Osteoblast (primary cell): ENCODE measurements at regions not wholly inside any gene's neighbourhood (a gene's known extent, or its start where the extent isn't known, plus 50 kb on each side); places are given as distances from the start of the nearest gene placed in this dataset.

Source experiments
- DNase-seq: peaks from one replicate; pipeline ENCODE4 v3.0.0; 2011; ENCODE audit warnings: low spot score, mixed read lengths; ENCODE audit not compliant: insufficient read length; ENCODE audit errors: missing footprints
- H2AFZ ChIP-seq: 2 replicates; pipeline ENCODE4 v1.6.0; 2011; ENCODE audit warnings: mild to moderate bottlenecking, low read length
- H3K27ac ChIP-seq: 2 replicates; pipeline ENCODE4 v1.5.1; 2011; ENCODE audit warnings: mild to moderate bottlenecking, low read depth, low read length, moderate library complexity
- H3K27me3 ChIP-seq: 2 replicates; pipeline ENCODE4 v1.6.0; 2012; ENCODE audit warnings: mild to moderate bottlenecking, control low read depth, inconsistent platforms, low read length, moderate library complexity; ENCODE audit not compliant: insufficient read depth
- H3K36me3 ChIP-seq: 2 replicates; pipeline ENCODE4 v1.5.1; 2011; ENCODE audit warnings: mild to moderate bottlenecking, low read length, control low read depth, moderate library complexity; ENCODE audit not compliant: insufficient read depth
- H3K4me1 ChIP-seq: 2 replicates; pipeline ENCODE4 v1.5.1; 2011; ENCODE audit warnings: mild to moderate bottlenecking, low read length, control low read depth, moderate library complexity; ENCODE audit not compliant: insufficient read depth
- H3K4me2 ChIP-seq: 2 replicates; pipeline ENCODE4 v1.6.0; 2011; ENCODE audit warnings: mild to moderate bottlenecking, low read length; ENCODE audit not compliant: insufficient read depth
- H3K4me3 ChIP-seq: fragments of 200-600 bp; sonication (generic); 3 replicates; pipeline ENCODE4 v1.5.1; 2012; ENCODE audit warnings: mild to moderate bottlenecking, low read length, inconsistent platforms; ENCODE audit not compliant: insufficient read depth
- H3K79me2 ChIP-seq: 2 replicates; pipeline ENCODE4 v1.6.0; 2012; ENCODE audit warnings: mild to moderate bottlenecking, low read length, control low read depth, inconsistent platforms; ENCODE audit not compliant: insufficient read depth
- H3K9me3 ChIP-seq: 2 replicates; pipeline ENCODE4 v1.5.1; 2011; ENCODE audit warnings: low read depth, low read length, control low read depth
- H4K20me1 ChIP-seq: 2 replicates; pipeline ENCODE4 v1.6.0; 2012; ENCODE audit warnings: mild to moderate bottlenecking, low read length, control low read depth; ENCODE audit not compliant: insufficient read depth
- CTCF ChIP-seq: IDR thresholded peaks from 2 replicates; pipeline ENCODE4 v1.5.1; 2011; ENCODE audit warnings: mild to moderate bottlenecking, low read depth, low read length, moderate library complexity; ENCODE audit errors: extremely low read depth

GRCh38 chr12:61915420-61915819 lies 344.8 kb upstream of the USP15 start:
- H2AFZ ChIP-seq = no peak overlapping the region
- H3K4me1 ChIP-seq = no peaks in the 10 kb centered on the region
- no peaks in the 10 kb centered on the region for H3K36me3 ChIP-seq
- no peak for TF ChIP-seq CTCF
- no peak overlapping the region for H3K4me3 ChIP-seq
- H3K4me2 ChIP-seq = no peak overlapping the region
- no peaks in the 10 kb centered on the region for H3K27me3 ChIP-seq
- H3K79me2 ChIP-seq = no peaks in the 10 kb centered on the region
- no peak for DNase-seq
- H4K20me1 ChIP-seq = no peaks in the 10 kb centered on the region
- H3K9me3 ChIP-seq = peaks cover 2% of the 10 kb centered on the region
- H3K27ac ChIP-seq = no peak overlapping the region

GRCh38 chr12:61916831-61917230 lies 343.4 kb upstream of the USP15 start:
- Histone ChIP-seq H2AFZ (no peak overlapping the region), H3K79me2 (no peaks in the 10 kb centered on the region), H3K36me3 (no peaks in the 10 kb centered on the region), H3K4me2 (no peak overlapping the region), H3K27me3 (no peaks in the 10 kb centered on the region), H3K9me3 (peaks cover 2% of the 10 kb centered on the region), H4K20me1 (no peaks in the 10 kb centered on the region), H3K4me1 (no peaks in the 10 kb centered on the region), H3K27ac (no peak overlapping the region), H3K4me3 (no peak overlapping the region)
- no peak for TF ChIP-seq CTCF
- DNase-seq = no peak

DNA sequence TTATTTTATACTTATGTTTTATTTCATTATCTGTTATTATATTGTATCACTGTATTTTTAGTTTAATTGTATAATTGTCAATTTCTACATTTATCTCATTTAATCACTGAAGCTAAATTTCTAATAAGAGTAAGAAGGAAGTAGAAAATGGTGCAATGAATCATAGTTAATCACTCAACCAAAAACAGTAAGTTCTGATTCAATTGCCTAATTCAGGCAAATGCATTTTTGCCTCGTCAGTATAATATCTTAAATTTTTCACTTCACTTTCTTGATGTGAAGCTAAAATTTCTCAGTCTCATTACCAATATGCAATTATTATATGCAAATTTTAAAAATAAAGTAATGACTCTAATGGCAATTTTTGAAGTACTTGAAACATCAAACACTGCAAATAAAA lies 340.5 kb upstream of the USP15 start:
- H4K20me1 ChIP-seq = no peaks in the 10 kb centered on the region
- H3K9me3 ChIP-seq = peaks cover 2% of the 10 kb centered on the region
- TF ChIP-seq CTCF = no peak
- no peaks in the 10 kb centered on the region for H3K27me3 ChIP-seq
- no peaks in the 10 kb centered on the region for H3K79me2 ChIP-seq
- no peak overlapping the region for H2AFZ ChIP-seq
- H3K27ac ChIP-seq = no peak overlapping the region
- H3K4me1 ChIP-seq = no peaks in the 10 kb centered on the region
- H3K4me2 ChIP-seq = no peak overlapping the region
- no peaks in the 10 kb centered on the region for H3K36me3 ChIP-seq
- DNase-seq = no peak
- no peak overlapping the region for H3K4me3 ChIP-seq

DNA sequence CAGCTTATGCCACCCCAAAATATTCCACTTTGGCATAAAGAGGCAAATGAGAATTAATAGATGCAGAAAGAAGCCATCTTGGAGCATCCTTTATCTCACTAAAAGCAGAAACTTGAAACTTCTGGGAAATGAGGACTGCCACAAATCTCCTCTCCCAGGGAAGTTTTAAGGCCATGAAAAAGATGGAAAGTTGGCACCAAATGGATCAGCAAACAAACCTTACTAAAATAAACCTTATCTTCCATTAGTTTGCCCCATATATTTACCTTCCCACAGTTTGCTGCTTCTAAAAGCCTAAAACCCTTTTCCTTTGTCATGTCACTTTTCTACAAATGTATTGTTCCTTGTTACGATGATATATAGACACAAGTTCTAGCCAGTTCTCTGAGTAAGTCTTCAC lies 340.0 kb upstream of the USP15 start:
- no peaks in the 10 kb centered on the region for H3K79me2 ChIP-seq
- peaks cover 2% of the 10 kb centered on the region for H3K9me3 ChIP-seq
- no peak overlapping the region for H3K4me3 ChIP-seq
- no peak overlapping the region for H3K27ac ChIP-seq
- TF ChIP-seq CTCF = no peak
- no peak overlapping the region for H3K4me2 ChIP-seq
- no peaks in the 10 kb centered on the region for H3K27me3 ChIP-seq
- no peak for DNase-seq
- no peaks in the 10 kb centered on the region for H4K20me1 ChIP-seq
- no peaks in the 10 kb centered on the region for H3K4me1 ChIP-seq
- H3K36me3 ChIP-seq = no peaks in the 10 kb centered on the region
- H2AFZ ChIP-seq = no peak overlapping the region
